ENCODE measurements at regions not wholly inside any gene's neighbourhood (a gene's known extent, or its start where the extent isn't known, plus 50 kb on each side); places are given as distances from the start of the nearest gene placed in this dataset.

GRCh38 chr6:170181338-170181690 lies 109.6 kb downstream of the DLL1 start:
- H3K4me3 ChIP-seq (ENCODE audit: low read length), result no peak overlapping the region
- no peaks in the 10 kb centered on the region for H3K36me3 ChIP-seq (ENCODE audit: insufficient read depth, low read length)
- no peaks in the 10 kb centered on the region for H3K27me3 ChIP-seq (ENCODE audit: insufficient read depth, low read length)
- H3K27ac ChIP-seq (ENCODE audit: low read depth, low read length), result no peak overlapping the region
- peaks cover 4% of the 10 kb centered on the region; the same call in 1 of the 2 replicates for H3K9me3 ChIP-seq (ENCODE audit: insufficient read depth, low read depth, low read length)
- no peak overlapping the region for H3K9ac ChIP-seq (ENCODE audit: low read depth, low read length)
- no peaks in the 10 kb centered on the region for H3K4me1 ChIP-seq (ENCODE audit: insufficient read depth, low read length)
- 90% methylated on average over 5 of the region's 5 CpGs for WGBS

DNA sequence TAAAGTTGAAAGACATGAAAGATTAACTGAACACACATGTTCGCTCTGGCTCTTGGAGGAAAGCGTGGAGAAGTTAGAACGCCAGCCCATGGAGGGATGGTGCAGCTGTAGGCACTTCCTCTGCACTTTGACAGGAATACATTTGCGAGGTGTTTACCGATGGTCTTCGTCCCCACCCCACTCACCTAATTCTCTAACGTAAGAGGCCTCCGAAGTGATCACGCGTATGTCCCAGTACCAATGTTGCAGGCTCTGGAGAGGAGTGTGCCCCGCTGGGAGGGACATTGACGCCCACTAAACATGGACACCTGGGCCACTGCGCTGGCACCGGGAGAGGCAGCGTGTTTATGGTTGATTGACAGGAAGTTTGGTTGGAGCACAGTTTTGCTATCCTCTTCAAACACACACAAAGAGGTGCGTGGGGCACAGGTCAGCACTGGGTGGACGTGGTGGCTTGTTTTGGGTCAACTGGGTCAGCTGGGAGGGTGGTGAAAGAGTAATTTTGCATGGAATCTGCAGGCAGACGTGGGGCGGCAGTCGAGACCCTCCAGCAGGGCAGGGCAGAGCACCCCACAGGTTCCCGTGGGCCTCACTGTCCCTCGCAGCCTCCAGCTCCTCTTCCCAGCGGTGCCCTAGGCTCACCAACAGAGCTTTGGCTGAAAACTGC lies 110.1 kb downstream of the DLL1 start:
- WGBS, result 91% methylated on average over 23 of the region's 23 CpGs
- Histone ChIP-seq H3K4me1 (ENCODE audit: insufficient read depth, low read length) (no peaks in the 10 kb centered on the region), H3K36me3 (ENCODE audit: insufficient read depth, low read length) (no peaks in the 10 kb centered on the region), H3K9ac (ENCODE audit: low read depth, low read length) (no peak overlapping the region), H3K27ac (ENCODE audit: low read depth, low read length) (no peak overlapping the region), H3K9me3 (ENCODE audit: insufficient read depth, low read depth, low read length) (peaks cover 4% of the 10 kb centered on the region; the same call in 1 of the 2 replicates), H3K4me3 (ENCODE audit: low read length) (no peak overlapping the region), H3K27me3 (ENCODE audit: insufficient read depth, low read length) (no peaks in the 10 kb centered on the region)

- H3K9ac ChIP-seq (ENCODE audit: low read depth, low read length), result no peak overlapping the region
- no peaks in the 10 kb centered on the region for H3K36me3 ChIP-seq (ENCODE audit: insufficient read depth, low read length)
- H3K9me3 ChIP-seq (ENCODE audit: insufficient read depth, low read depth, low read length), result peaks cover 4% of the 10 kb centered on the region; the same call in 1 of the 2 replicates
- no peak overlapping the region for H3K4me3 ChIP-seq (ENCODE audit: low read length)
- WGBS, result 92% methylated on average over 10 of the region's 10 CpGs
- no peaks in the 10 kb centered on the region for H3K4me1 ChIP-seq (ENCODE audit: insufficient read depth, low read length)
- H3K27ac ChIP-seq (ENCODE audit: low read depth, low read length), result no peak overlapping the region
- H3K27me3 ChIP-seq (ENCODE audit: insufficient read depth, low read length), result no peaks in the 10 kb centered on the region
Measured at GRCh38 chr6:170179616-170180324, 111.1 kb downstream of the DLL1 start.

DNA sequence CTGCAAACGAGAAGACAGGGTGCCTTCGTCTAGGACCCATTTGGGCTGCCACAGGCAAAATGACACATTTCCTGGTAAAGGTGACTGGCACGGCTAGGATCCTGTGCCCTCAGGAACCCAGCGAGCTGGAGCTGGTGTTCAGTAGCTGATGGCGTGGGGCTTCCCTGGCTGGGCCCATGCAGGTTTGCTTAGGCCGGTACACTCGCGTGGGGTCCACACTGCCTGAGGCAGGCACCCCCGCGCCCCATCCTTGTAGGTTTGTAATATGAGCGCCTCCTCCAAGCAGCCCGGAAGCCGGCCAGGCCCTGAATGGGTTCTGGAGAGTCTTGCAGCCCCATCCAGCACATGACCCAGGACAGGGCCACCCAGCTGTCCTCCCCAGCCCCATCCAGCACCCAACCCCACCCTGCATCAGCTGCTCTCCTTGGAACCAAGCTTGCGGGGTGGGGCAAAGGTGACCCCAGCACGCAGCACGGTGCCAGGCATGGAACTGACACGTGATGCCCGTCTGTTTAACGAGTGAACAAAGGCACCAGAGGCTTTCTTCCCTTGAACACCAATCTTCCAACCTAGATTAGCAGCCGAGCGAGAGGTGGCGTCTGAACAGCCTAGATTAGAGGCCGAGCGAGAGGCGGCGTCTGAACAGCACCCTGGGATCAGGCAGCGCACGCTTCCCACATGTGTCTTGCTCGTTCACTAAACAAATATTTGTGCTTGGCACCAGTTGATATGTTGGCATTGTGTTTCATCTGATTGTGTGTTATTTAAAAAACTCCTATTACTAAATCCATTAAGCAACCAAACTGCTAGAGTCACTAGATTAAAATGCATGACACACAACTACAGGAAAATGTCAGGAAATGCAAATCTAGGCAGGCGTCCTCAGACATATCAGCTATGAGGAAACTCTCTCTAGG lies 112.1 kb downstream of the DLL1 start:
- no peaks in the 10 kb centered on the region for H3K4me1 ChIP-seq (ENCODE audit: insufficient read depth, low read length)
- peaks cover 4% of the 10 kb centered on the region; the same call in 1 of the 2 replicates for H3K9me3 ChIP-seq (ENCODE audit: insufficient read depth, low read depth, low read length)
- no peaks in the 10 kb centered on the region for H3K36me3 ChIP-seq (ENCODE audit: insufficient read depth, low read length)
- no peak overlapping the region for H3K4me3 ChIP-seq (ENCODE audit: low read length)
- no peaks in the 10 kb centered on the region for H3K27me3 ChIP-seq (ENCODE audit: insufficient read depth, low read length)
- no peak overlapping the region for H3K9ac ChIP-seq (ENCODE audit: low read depth, low read length)
- WGBS, result 94% methylated on average over 30 of the region's 30 CpGs
- H3K27ac ChIP-seq (ENCODE audit: low read depth, low read length), result no peak overlapping the region

GRCh38 chr6:170177772-170178560 lies 112.9 kb downstream of the DLL1 start:
- H3K27ac ChIP-seq (ENCODE audit: low read depth, low read length), result no peak overlapping the region
- no peak overlapping the region for H3K4me3 ChIP-seq (ENCODE audit: low read length)
- H3K4me1 ChIP-seq (ENCODE audit: insufficient read depth, low read length), result no peaks in the 10 kb centered on the region
- no peaks in the 10 kb centered on the region for H3K27me3 ChIP-seq (ENCODE audit: insufficient read depth, low read length)
- peaks cover 4% of the 10 kb centered on the region; the same call in 1 of the 2 replicates for H3K9me3 ChIP-seq (ENCODE audit: insufficient read depth, low read depth, low read length)
- 94% methylated on average over 26 of the region's 26 CpGs for WGBS
- H3K36me3 ChIP-seq (ENCODE audit: insufficient read depth, low read length), result no peaks in the 10 kb centered on the region
- H3K9ac ChIP-seq (ENCODE audit: low read depth, low read length), result no peak overlapping the region

DNA sequence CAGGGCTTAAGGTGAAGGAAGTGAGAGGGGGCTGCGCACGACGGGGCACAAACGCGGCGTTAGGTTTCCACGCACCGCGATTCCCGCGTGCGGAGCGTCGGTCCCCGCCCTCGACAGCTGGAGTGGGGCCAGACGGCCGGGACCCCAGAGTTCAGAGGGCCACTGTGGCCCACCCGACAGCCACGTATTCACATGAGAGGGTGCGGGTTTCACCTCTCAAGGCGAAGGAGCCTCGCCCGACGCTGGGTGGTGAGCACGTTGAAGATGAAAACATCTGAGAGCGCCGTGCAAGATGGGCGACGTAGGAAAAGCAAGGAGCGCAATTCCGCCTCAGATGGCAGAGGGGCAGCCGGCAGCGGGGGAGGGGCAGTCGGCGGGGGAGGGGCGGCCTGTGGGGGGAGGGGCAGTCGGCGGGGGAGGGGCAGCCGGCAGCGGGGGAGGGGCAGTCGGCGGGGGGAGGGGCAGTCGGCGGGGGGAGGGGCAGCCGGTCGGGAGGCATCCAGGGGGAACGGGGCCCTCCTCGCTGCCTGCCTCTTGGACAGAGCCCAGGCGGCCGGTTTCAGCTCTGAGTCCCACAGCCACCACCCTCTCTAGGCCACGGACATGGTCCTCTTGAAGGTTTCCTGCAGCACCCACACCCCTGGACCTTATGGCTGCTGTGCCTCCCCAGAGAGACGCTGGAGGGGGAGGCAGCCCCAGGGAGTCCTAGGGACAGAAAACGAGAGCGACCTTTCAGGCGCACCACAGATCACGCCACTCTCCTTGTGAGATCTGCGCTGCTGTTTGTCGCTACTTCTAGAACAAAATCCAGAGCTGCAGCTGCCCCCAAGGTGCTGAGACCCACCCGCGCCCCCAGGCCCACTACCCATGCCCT lies 113.7 kb downstream of the DLL1 start:
- Histone ChIP-seq H3K9me3 (ENCODE audit: insufficient read depth, low read depth, low read length) (peaks cover 4% of the 10 kb centered on the region; the same call in 1 of the 2 replicates), H3K36me3 (ENCODE audit: insufficient read depth, low read length) (no peaks in the 10 kb centered on the region), H3K27me3 (ENCODE audit: insufficient read depth, low read length) (no peaks in the 10 kb centered on the region), H3K4me3 (ENCODE audit: low read length) (no peak overlapping the region), H3K4me1 (ENCODE audit: insufficient read depth, low read length) (no peaks in the 10 kb centered on the region), H3K9ac (ENCODE audit: low read depth, low read length) (no peak overlapping the region), H3K27ac (ENCODE audit: low read depth, low read length) (no peak overlapping the region)
- 97% methylated on average over 49 of the region's 61 CpGs for WGBS

- no peaks in the 10 kb centered on the region for H3K4me1 ChIP-seq (ENCODE audit: insufficient read depth, low read length)
- peaks cover 4% of the 10 kb centered on the region; the same call in 1 of the 2 replicates for H3K9me3 ChIP-seq (ENCODE audit: insufficient read depth, low read depth, low read length)
- H3K27ac ChIP-seq (ENCODE audit: low read depth, low read length), result no peak overlapping the region
- H3K27me3 ChIP-seq (ENCODE audit: insufficient read depth, low read length), result no peaks in the 10 kb centered on the region
- 93% methylated on average over 51 of the region's 51 CpGs for WGBS
- no peak overlapping the region for H3K9ac ChIP-seq (ENCODE audit: low read depth, low read length)
- H3K36me3 ChIP-seq (ENCODE audit: insufficient read depth, low read length), result no peaks in the 10 kb centered on the region
- H3K4me3 ChIP-seq (ENCODE audit: low read length), result no peak overlapping the region
Measured at GRCh38 chr6:170176136-170176897, 114.6 kb downstream of the DLL1 start.

DNA sequence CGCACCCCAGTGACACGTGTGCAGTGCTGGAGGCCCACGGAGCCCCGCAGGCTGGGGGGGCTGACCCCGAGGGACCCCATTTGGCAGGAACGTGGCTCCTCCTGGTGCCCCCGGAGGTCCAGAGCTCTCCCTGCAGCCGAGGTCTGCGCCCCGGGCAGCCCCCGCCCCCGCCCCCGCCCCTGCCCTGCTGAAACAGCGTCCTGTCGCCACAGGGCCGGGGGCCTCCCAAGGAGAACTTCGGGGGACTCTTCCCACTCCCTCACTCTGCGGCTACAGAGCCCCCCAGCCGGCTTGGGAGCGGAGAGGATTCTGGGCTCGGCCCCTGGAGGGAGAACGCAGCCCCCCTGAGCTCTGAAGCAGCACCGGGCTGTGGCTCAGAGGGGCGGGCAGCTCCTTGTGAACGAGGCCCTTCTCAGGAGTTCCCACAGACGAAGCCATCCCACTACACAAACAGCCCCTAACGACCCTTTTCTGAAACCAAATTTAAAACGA lies 115.2 kb downstream of the DLL1 start:
- 92% methylated on average over 28 of the region's 28 CpGs for WGBS
- H3K27ac ChIP-seq (ENCODE audit: low read depth, low read length), result no peak overlapping the region
- no peaks in the 10 kb centered on the region for H3K27me3 ChIP-seq (ENCODE audit: insufficient read depth, low read length)
- H3K36me3 ChIP-seq (ENCODE audit: insufficient read depth, low read length), result no peaks in the 10 kb centered on the region
- H3K4me3 ChIP-seq (ENCODE audit: low read length), result no peak overlapping the region
- peaks cover 4% of the 10 kb centered on the region; the same call in 1 of the 2 replicates for H3K9me3 ChIP-seq (ENCODE audit: insufficient read depth, low read depth, low read length)
- no peak overlapping the region for H3K9ac ChIP-seq (ENCODE audit: low read depth, low read length)
- no peaks in the 10 kb centered on the region for H3K4me1 ChIP-seq (ENCODE audit: insufficient read depth, low read length)

GRCh38 chr6:170174771-170175643 lies 115.9 kb downstream of the DLL1 start:
- H3K4me3 ChIP-seq (ENCODE audit: low read length), result no peak overlapping the region
- H3K4me1 ChIP-seq (ENCODE audit: insufficient read depth, low read length), result no peaks in the 10 kb centered on the region
- no peaks in the 10 kb centered on the region for H3K36me3 ChIP-seq (ENCODE audit: insufficient read depth, low read length)
- H3K27me3 ChIP-seq (ENCODE audit: insufficient read depth, low read length), result no peaks in the 10 kb centered on the region
- H3K27ac ChIP-seq (ENCODE audit: low read depth, low read length), result no peak overlapping the region
- H3K9ac ChIP-seq (ENCODE audit: low read depth, low read length), result no peak overlapping the region
- WGBS, result 95% methylated on average over 37 of the region's 37 CpGs
- peaks cover 4% of the 10 kb centered on the region; the same call in 1 of the 2 replicates for H3K9me3 ChIP-seq (ENCODE audit: insufficient read depth, low read depth, low read length)

Data from HUES64 (cell line).